ENCODE measurements at regions not wholly inside any gene's neighbourhood (a gene's known extent, or its start where the extent isn't known, plus 50 kb on each side); places are given as distances from the start of the nearest gene placed in this dataset.

GRCh38 chr16:80038566-80038965, 438.0 kb upstream of the MAF start:
- DNase-seq (ENCODE audit: low spot score), result no peak
- TF ChIP-seq CTCF (IDR thresholded peaks at IDR 0.05; ENCODE audit: extremely low read depth, insufficient read depth, missing control alignments), result no peak
- in situ Hi-C loops (cut with MboI; ENCODE audit: low pct_unique_long_range_greater_than_20kb, low sequenced_read_pairs, unreplicated experiment), result no loop called here

GRCh38 chr16:80034948-80035663, 434.6 kb upstream of the MAF start:
- DNase-seq (ENCODE audit: low spot score), result no peak
- in situ Hi-C loops (cut with MboI; ENCODE audit: low pct_unique_long_range_greater_than_20kb, low sequenced_read_pairs, unreplicated experiment), result no loop called here
- TF ChIP-seq CTCF (IDR thresholded peaks at IDR 0.05; ENCODE audit: extremely low read depth, insufficient read depth, missing control alignments), result no peak

GRCh38 chr16:80034469-80034826, 433.9 kb upstream of the MAF start:
- TF ChIP-seq CTCF (IDR thresholded peaks at IDR 0.05; ENCODE audit: extremely low read depth, insufficient read depth, missing control alignments), result no peak
- in situ Hi-C loops (cut with MboI; ENCODE audit: low pct_unique_long_range_greater_than_20kb, low sequenced_read_pairs, unreplicated experiment), result no loop called here
- no peak for DNase-seq (ENCODE audit: low spot score)

- DNase-seq (ENCODE audit: low spot score), result no peak
- in situ Hi-C loops (cut with MboI; ENCODE audit: low pct_unique_long_range_greater_than_20kb, low sequenced_read_pairs, unreplicated experiment), result no loop called here
- no peak for TF ChIP-seq CTCF (IDR thresholded peaks at IDR 0.05; ENCODE audit: extremely low read depth, insufficient read depth, missing control alignments)
These were observed 433.4 kb upstream of the MAF start for GRCh38 chr16:80033783-80034468.

- TF ChIP-seq CTCF (IDR thresholded peaks at IDR 0.05; ENCODE audit: extremely low read depth, insufficient read depth, missing control alignments), result no peak
- DNase-seq (ENCODE audit: low spot score), result no peak
- in situ Hi-C loops (cut with MboI; ENCODE audit: low pct_unique_long_range_greater_than_20kb, low sequenced_read_pairs, unreplicated experiment), result no loop called here
These were observed 429.4 kb upstream of the MAF start for GRCh38 chr16:80029761-80030481.

GRCh38 chr16:80029381-80029630, 428.8 kb upstream of the MAF start:
- no peak for DNase-seq (ENCODE audit: low spot score)
- TF ChIP-seq CTCF (IDR thresholded peaks at IDR 0.05; ENCODE audit: extremely low read depth, insufficient read depth, missing control alignments), result no peak
- in situ Hi-C loops (cut with MboI; ENCODE audit: low pct_unique_long_range_greater_than_20kb, low sequenced_read_pairs, unreplicated experiment), result no loop called here

All from GM13977 (cell line).